ENCODE measurements at regions not wholly inside any gene's neighbourhood (a gene's known extent, or its start where the extent isn't known, plus 50 kb on each side); places are given as distances from the start of the nearest gene placed in this dataset.

DNA sequence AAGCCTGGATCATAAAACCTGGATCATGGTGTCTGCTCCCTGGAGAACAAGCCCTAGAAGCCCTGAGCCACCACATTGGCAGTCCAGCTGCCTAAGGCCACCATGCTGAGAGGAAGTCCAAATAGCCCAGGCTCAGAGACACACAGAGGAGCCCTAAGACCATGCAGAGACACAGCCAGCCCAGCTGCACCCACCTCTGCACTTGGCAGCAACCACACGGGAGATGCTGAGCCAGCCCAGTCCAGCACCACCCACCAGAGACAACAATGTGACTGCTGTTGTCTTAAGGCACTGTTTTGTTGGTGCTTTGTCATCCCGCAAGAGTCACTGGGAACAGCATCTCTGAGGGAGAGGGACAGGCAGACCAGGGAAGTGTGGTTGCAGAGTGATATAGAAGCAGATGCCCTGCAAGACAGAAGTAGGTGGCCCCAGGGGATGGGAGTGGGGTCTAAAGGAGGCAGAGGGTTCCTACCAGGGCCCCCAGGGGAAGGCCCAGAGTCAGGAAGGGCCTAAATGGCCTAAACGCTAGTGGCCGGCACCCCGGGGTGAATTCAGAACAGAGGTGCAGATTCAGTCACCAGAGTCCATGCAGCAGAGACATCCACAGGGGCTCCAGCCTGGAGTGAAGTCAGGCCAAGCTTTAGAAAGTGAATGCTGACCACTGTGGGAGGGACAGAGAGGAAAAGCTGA, 105.4 kb upstream of the PRR20G start:
- no peak for FAIRE-seq

GRCh38 chr3:127392156-127392490, 104.3 kb upstream of the PRR20G start:
- FAIRE-seq = no peak

DNA sequence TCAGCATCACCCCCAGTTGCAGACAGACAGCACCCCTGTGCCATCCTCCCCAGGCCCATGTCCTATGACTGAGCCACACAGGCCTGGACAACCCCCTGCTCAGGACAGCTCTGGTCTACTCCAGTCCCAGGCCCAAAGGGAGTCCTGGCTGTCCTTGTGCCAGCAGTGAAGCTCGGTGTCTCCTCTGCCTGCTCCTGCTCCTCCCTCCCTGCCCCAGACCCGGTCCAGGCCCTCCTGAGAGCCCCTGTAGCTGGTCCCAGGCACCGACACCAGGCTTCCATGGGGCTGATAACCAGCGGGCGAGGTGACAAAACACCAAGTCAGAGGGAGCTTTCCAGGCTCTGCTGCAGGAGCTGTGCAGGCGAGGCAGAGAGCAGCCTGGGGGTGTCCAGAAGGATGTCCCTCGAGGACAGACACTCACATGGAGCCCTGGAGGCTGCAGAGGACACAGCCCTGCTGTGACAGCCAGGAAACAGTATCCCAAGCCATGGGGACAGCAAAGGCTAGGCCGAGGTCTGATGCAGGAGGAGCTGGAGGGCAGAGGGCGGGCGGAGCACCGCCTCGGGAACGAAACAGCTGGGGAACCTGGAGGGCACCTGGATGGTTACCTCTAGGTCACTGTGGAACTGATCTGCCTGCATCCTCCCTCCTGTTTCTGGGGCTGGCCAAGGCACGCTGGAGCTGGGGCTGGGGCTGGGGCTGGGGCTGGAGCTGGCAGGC, 103.8 kb upstream of the PRR20G start:
- no peak for FAIRE-seq

- no peak for FAIRE-seq
Measured at GRCh38 chr3:127390365-127391025, 102.6 kb upstream of the PRR20G start.

DNA sequence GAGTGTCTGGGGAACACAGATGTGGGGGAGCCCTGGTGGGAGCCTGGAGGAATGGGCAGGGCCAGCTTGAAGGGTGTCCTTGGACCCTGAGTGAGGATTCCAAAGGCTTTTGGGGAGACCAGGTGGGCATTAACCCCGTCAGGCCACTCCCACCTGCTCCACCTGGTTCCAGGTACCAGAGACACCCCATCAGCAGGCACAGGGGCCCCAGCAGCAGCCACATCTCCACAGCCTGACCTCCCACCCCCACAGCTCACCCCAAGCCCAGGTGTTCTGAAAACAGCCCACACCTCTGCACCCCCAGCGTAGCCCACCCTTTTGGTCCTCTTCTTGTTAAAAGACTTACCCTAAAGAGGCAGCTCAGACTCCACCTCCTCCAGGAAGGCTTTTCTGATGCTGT, 102.1 kb upstream of the PRR20G start:
- FAIRE-seq = no peak

GRCh38 chr3:127389420-127389819, 101.6 kb upstream of the PRR20G start:
- FAIRE-seq = no peak

DNA sequence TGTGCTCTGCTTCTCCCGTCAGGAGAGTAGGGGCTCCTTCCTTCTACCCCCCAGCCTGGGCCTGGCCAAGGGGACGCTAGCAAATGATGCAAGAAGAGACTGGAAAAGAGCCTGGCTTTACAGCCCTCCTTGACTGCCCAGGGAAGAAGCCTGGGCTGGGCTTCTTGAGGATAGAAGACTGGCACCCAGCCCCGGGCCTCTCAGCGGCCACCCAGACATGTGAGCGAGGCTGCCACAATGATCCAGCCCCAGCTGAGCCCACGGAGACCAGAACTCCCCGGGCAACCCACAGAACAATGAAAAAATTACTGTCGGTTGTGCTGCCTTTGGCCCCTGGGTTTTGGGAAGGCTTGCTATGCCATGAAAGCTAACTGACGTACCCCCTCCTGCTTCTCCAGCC, 100.6 kb upstream of the PRR20G start:
- no peak for FAIRE-seq

DNA sequence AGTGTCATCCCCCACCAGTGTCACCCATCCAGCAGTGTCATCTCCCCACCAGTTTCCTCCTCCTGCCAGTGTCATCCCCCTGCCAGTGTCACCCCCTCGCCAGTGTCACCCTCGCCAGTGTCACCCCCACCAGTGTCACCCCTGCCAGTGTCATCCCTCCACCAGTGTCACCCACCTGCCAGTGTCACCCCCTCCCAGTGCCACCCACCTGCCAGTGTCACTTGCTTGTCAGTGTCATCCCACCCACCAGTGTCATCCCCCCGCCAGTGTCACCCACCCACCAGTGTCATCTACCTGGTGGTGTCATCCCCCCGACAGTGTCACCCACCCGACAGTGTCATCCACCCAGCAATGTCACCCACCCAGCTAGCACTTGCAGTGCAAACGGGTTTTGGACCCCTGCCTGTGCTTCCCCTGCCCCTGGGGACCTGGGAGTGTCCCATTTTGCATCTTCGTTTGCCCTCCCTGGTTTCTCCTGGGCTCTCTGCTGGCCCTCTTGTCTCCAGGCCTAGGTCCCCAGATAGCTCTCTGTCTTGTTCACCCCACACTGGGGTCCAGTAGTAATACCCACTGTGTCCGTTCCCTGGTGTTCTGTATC, 99.8 kb upstream of the PRR20G start:
- no peak for FAIRE-seq

GRCh38 chr3:127387119-127387518, 99.3 kb upstream of the PRR20G start:
- no peak for FAIRE-seq

DNA sequence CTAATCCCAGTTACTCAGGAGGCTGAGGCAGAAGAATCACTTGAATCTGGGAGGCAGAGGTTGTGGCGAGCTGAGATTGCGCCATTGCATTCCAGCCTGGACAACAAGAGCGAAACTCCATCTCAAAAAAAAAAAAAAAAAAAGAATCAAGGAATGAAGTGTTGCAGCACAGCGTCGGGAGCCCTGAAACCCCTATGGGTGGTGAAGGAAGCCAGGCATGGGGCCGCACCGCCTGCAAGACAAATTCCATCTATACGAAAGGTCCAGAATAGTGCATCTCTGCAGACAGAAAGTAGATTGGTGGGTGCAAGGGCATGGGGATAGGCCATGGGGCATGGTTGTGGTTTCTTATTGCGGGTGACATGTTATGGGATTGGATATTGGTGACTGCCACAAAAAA, 98.6 kb upstream of the PRR20G start:
- no peak for FAIRE-seq

- FAIRE-seq = no peak
Measured at GRCh38 chr3:127385540-127385870, 97.7 kb upstream of the PRR20G start.

DNA sequence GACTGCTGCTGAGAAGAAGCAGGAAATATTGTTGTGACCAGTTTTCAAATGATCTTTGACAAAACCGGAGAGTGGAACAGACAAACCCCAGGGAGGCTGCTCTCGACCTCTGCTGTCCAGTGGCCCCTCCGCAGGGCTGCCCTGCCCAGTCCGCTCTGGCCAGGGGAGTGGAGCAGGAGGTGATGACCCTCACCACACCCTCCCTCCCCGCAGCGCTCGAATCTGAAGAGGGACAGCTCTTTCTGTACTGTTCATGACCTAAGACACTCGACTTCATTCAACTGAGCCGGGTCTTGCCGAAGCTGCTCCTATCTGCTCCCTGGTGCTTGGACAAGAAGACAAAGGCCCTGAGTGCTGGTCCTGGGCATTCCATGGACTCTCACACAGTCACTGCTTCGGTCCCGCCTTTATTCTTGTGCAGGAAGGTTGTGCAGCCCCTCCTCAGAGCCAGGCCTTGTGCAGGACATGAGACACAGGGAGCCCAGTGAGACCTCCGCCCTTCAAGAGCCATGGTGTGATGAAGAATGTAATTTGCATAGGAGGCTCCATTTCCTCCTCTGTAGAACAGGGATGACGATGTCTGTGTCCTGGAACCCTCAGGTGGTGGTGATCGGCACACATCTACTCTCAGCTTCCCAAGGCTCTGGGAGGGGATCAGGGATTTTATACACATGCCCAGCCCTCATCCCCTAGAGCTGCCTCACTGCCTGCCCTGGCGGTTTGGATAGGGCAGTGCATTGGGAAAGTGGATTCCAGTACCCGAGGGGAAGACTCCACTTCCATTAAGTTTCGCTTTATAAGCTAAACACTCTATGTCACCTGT, 97.1 kb upstream of the PRR20G start:
- no peak for FAIRE-seq

GRCh38 chr3:127383656-127384179, 95.9 kb upstream of the PRR20G start:
- FAIRE-seq = no peak

DNA sequence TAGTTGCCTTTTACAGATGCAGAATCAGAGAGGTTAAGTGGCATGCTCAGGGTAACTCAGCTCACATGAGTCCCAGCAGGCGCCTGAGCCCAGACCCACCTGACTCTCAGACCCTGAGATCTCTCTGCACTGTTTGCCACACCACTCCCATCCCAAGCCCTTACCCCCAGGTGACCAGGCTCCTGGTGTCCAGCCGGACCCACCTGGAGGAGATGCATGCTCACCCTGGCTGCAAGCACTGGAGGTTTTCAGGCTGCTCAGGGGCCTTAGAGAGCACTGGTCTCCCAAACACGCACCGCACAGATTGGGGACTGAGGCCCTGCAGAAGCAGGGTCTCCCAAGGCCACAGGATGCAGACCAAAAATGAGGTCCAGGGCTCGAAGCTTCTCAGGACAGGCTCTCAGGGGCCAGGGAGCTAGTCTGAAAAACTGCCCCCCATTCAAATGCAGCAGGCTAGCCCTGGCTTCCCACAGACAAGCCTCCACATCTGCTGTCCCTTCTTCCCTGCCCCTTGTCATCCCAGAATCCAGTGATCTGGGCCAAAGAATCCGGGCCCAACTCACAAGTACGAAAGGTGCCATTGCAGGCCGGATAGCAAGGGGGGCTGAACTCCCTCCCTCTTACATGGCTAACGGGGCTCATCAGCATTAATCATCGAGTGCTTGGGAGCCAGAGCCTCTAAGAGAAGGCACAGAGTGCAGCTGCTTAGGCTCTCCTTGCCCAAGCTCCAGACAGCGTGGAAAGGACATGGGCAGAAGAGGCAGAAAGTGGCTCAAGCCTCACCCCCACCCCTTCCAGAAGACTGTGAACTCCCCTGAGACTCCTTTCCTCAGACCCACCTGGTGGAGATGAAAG, 90.2 kb upstream of the PRR20G start:
- FAIRE-seq = no peak

DNA sequence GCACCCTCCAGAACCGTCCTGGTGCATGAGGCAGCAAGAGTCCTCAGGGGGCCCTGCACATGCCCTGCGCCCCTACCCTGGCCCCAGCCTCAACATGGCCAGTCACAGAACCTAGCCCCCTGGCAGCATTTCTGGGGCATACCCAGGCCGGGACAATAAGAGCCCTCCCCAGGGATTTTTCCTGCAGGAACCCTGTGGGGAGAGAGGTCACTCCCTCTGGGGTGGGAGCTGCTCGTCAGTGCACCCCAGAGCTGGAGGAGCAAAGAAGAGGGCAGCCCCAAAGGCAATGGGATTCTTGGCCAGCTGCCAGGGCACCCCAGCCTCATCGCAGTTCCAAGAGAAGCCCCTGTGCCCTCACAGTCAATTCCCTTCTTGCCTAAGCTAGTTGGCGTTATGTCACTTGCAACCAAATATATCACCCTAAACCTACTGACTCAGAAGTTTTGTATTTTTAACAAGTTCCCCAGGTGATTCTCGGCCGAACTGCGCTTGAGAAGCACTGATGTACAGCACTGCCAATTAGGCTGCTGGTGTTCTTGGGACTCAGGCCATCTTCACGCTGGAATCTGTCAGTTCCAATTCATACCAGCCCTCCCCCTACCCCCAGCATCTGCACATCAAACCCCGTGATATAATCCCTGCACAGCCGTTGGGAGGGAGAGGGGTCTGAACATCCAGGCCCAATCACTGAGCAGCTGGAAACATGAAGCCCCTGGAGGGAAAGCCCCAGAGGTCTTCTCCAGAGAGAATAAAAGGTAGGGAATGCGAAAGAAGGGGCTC, 87.5 kb upstream of the PRR20G start:
- no peak for FAIRE-seq

GRCh38 chr3:127374086-127375010, 86.5 kb upstream of the PRR20G start:
- FAIRE-seq = no peak

GRCh38 chr3:127373441-127374085, 85.7 kb upstream of the PRR20G start:
- no peak for FAIRE-seq

DNA sequence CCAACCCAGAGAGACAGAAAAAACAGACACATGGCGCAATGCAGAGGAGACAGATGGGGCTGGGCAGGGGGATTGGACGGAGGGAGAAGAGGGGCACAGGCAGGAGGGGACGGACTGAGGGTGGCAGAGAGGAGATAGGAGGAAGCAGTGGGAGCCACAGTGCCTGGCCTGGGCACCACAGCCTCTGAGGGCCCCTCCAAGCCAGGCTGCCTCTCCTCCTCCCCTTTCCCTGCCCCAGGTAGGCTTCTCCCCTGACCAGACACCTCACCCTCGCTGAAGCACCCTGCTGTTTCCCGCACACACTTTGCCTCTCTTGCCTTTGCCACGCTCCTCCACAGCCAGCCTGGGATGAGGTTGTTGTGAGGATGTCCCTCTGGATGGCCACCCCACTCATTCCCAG, 84.0 kb upstream of the PRR20G start:
- FAIRE-seq = no peak

DNA sequence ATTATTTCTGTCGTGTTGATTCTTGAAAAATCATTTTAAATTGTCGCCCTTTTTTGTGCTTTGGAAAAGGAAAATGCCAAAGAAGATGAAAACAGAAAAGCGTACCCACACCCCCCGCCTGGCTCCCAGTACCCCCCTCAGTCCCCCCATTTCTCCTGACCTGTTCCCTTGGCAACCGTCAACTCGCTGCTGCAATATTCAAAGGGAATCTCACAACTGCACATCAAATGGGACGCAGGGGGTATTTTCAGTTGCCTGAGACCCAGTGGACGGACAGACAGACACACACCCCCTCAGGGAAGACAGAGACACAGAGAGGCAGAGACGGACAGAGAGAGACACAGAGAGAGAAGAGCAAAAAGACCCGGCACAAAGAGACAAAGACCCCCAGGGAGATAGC, 83.5 kb upstream of the PRR20G start:
- FAIRE-seq = no peak

All from islet of Langerhans (tissue), 1 donor.